ENCODE measurements at regions not wholly inside any gene's neighbourhood (a gene's known extent, or its start where the extent isn't known, plus 50 kb on each side); places are given as distances from the start of the nearest gene placed in this dataset.

DNA sequence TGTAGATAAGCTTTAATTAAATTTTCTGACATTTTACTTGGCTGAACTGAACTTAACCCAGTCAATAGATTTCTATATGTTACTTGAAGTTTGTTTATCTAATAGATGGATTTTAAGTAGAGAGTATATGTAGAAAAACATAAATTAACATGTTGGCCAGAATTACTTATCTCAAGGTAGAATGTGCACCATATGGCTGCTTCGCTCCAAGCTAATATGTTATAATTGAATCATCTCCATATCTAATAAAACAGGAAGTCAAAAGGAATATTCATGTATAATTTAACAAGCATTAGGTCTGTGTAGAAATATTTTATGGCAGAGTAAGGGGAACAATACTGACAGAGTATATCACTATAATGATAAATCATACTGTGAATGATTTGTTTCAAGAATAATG lies 650.7 kb upstream of the ALCAM start:
- TF ChIP-seq, protein P1, sequence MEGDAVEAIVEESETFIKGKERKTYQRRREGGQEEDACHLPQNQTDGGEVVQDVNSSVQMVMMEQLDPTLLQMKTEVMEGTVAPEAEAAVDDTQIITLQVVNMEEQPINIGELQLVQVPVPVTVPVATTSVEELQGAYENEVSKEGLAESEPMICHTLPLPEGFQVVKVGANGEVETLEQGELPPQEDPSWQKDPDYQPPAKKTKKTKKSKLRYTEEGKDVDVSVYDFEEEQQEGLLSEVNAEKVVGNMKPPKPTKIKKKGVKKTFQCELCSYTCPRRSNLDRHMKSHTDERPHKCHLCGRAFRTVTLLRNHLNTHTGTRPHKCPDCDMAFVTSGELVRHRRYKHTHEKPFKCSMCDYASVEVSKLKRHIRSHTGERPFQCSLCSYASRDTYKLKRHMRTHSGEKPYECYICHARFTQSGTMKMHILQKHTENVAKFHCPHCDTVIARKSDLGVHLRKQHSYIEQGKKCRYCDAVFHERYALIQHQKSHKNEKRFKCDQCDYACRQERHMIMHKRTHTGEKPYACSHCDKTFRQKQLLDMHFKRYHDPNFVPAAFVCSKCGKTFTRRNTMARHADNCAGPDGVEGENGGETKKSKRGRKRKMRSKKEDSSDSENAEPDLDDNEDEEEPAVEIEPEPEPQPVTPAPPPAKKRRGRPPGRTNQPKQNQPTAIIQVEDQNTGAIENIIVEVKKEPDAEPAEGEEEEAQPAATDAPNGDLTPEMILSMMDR (IDR thresholded peaks at IDR 0.05) = no peak
- TF ChIP-seq POLR2AphosphoS5 (IDR thresholded peaks at IDR 0.05; ENCODE audit: insufficient read depth in 1 of 2, low read depth in 1 of 2) = no peak
- no peak for TF ChIP-seq POLR2A (IDR thresholded peaks at IDR 0.05)
